Neural progenitor cell (in vitro differentiated cells): ENCODE measurements at regions not wholly inside any gene's neighbourhood (a gene's known extent, or its start where the extent isn't known, plus 50 kb on each side); places are given as distances from the start of the nearest gene placed in this dataset.

ENCODE experiments used
- DNase-seq: peaks from one replicate; pipeline ENCODE4 v3.0.0-alpha.2; 2016; ENCODE audit warnings: low spot score
- H2AFZ ChIP-seq: fragments of 200-600 bp; sonication (generic); replicated peaks from 2 replicates; pipeline ENCODE4 v1.6.1; 2016; ENCODE audit warnings: antibody characterized with exemption
- H3F3A ChIP-seq: fragments of 200-600 bp; sonication (generic); 2 replicates; pipeline ENCODE4 v1.6.1; 2016; ENCODE audit warnings: antibody characterized with exemption, low read depth
- H3K27ac ChIP-seq: fragments of 200-600 bp; sonication (generic); 2 replicates; pipeline ENCODE4 v1.5.1; 2016; ENCODE audit warnings: mild to moderate bottlenecking
- H3K27me3 ChIP-seq: fragments of 200-600 bp; sonication (generic); 2 replicates; pipeline ENCODE4 v1.6.1; 2016; ENCODE audit warnings: mild to moderate bottlenecking, moderate library complexity
- H3K36me3 ChIP-seq: fragments of 200-600 bp; sonication (generic); 2 replicates; pipeline ENCODE4 v1.5.1; 2016
- H3K4me1 ChIP-seq: fragments of 200-600 bp; sonication (generic); 2 replicates; pipeline ENCODE4 v1.6.1; 2016; ENCODE audit warnings: mixed run types
- H3K4me2 ChIP-seq: fragments of 200-600 bp; sonication (generic); 2 replicates; pipeline ENCODE4 v1.6.1; 2016
- H3K4me3 ChIP-seq: fragments of 200-600 bp; sonication (generic); 2 replicates; pipeline ENCODE4 v1.5.1; 2016
- H3K79me2 ChIP-seq: fragments of 200-600 bp; sonication (generic); 2 replicates; pipeline ENCODE4 v1.6.1; 2016; ENCODE audit warnings: low read depth
- H3K9ac ChIP-seq: fragments of 200-600 bp; sonication (generic); 2 replicates; pipeline ENCODE4 v1.6.1; 2016
- H3K9me3 ChIP-seq: fragments of 200-600 bp; sonication (generic); 2 replicates; pipeline ENCODE4 v1.5.1; 2016; ENCODE audit warnings: low read depth
- H4K20me1 ChIP-seq: fragments of 200-600 bp; sonication (generic); 2 replicates; pipeline ENCODE4 v1.6.1; 2016; ENCODE audit warnings: low read depth
- H3K27ac Mint-ChIP-seq: 3 replicates; pipeline ENCODE4 v1.8.0; 2021; ENCODE audit warnings: mixed read lengths
- H3K27me3 Mint-ChIP-seq: 2 replicates; pipeline ENCODE4 v1.8.0; 2022; ENCODE audit warnings: low read depth, mild to moderate bottlenecking, inconsistent platforms, moderate library complexity, mixed read lengths; ENCODE audit not compliant: insufficient read depth
- H3K36me3 Mint-ChIP-seq: 3 replicates; pipeline ENCODE4 v1.8.0; 2021; ENCODE audit warnings: mixed read lengths
- H3K4me1 Mint-ChIP-seq: 3 replicates; pipeline ENCODE4 v1.8.0; 2021; ENCODE audit warnings: mixed read lengths
- H3K4me3 Mint-ChIP-seq: 3 replicates; pipeline ENCODE4 v1.8.0; 2021; ENCODE audit warnings: mild to moderate bottlenecking, moderate library complexity, mixed read lengths
- H3K9me3 Mint-ChIP-seq: 3 replicates; pipeline ENCODE4 v1.8.0; 2020; ENCODE audit warnings: mixed read lengths
- EZH2 ChIP-seq: fragments of 200-600 bp; sonication (generic); IDR thresholded peaks from 2 replicates; pipeline ENCODE4 v1.6.1; 2017; ENCODE audit warnings: antibody characterized with exemption, mild to moderate bottlenecking, moderate library complexity
- EZH2phosphoT487 ChIP-seq: fragments of 200-600 bp; sonication (generic); IDR thresholded peaks from 2 replicates; pipeline ENCODE4 v1.6.1; 2017; ENCODE audit warnings: antibody characterized with exemption
- TF ChIP-seq, protein P1 (sequence below): fragments of 200-600 bp; sonication (generic); IDR thresholded peaks from 2 replicates; pipeline ENCODE4 v1.5.1; 2017; ENCODE audit warnings: antibody characterized with exemption, mild to moderate bottlenecking

DNA sequence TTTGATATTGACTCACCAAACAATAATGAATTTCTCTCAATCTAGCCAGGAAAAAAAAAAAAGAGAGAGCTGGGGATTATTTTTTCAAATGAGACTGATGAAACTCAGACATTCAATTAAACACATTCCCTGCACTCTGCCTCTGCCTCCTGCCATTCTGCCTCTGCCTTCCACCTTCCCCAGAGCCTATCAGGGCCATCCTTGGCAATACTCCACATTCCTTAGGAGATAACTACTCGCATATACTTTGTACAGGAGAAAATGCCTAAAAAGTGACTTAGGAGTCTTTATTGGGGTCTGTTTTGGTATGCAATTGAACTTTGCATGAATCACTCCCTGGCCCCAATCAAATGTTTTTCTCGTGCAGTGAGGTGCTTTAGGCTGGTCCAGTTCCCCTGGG lies 246.6 kb upstream of the PLET1 start:
- no peaks in the 10 kb centered on the region for H3F3A ChIP-seq
- H3K9me3 Mint-ChIP-seq = no peaks in the 10 kb centered on the region
- no peaks in the 10 kb centered on the region for H3K9me3 ChIP-seq
- no peaks in the 10 kb centered on the region for H3K4me1 ChIP-seq
- H3K9ac ChIP-seq = no peak overlapping the region
- H4K20me1 ChIP-seq = no peaks in the 10 kb centered on the region
- H3K4me2 ChIP-seq = no peak overlapping the region
- no peak overlapping the region for H3K27ac ChIP-seq
- no peak overlapping the region for H3K4me3 Mint-ChIP-seq
- H3K27me3 Mint-ChIP-seq = peaks cover 5% of the 10 kb centered on the region
- no peaks in the 10 kb centered on the region for H3K36me3 Mint-ChIP-seq
- no peaks in the 10 kb centered on the region for H3K79me2 ChIP-seq
- no peak overlapping the region for H3K27ac Mint-ChIP-seq
- H2AFZ ChIP-seq = no peak overlapping the region
- H3K27me3 ChIP-seq = no peaks in the 10 kb centered on the region
- no peaks in the 10 kb centered on the region for H3K36me3 ChIP-seq
- H3K4me3 ChIP-seq = no peak overlapping the region
- DNase-seq = peak; percentile 16
- peaks cover 3% of the 10 kb centered on the region for H3K4me1 Mint-ChIP-seq
- no peak for TF ChIP-seq EZH2phosphoT487
- TF ChIP-seq, protein P1, sequence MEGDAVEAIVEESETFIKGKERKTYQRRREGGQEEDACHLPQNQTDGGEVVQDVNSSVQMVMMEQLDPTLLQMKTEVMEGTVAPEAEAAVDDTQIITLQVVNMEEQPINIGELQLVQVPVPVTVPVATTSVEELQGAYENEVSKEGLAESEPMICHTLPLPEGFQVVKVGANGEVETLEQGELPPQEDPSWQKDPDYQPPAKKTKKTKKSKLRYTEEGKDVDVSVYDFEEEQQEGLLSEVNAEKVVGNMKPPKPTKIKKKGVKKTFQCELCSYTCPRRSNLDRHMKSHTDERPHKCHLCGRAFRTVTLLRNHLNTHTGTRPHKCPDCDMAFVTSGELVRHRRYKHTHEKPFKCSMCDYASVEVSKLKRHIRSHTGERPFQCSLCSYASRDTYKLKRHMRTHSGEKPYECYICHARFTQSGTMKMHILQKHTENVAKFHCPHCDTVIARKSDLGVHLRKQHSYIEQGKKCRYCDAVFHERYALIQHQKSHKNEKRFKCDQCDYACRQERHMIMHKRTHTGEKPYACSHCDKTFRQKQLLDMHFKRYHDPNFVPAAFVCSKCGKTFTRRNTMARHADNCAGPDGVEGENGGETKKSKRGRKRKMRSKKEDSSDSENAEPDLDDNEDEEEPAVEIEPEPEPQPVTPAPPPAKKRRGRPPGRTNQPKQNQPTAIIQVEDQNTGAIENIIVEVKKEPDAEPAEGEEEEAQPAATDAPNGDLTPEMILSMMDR = no peak
- TF ChIP-seq EZH2 = no peak

- Histone ChIP-seq H3K27me3 (no peaks in the 10 kb centered on the region), H3K79me2 (no peaks in the 10 kb centered on the region), H3K4me3 (no peak overlapping the region), H3K9me3 (no peaks in the 10 kb centered on the region), H3K9ac (no peak overlapping the region), H3F3A (no peaks in the 10 kb centered on the region), H4K20me1 (no peaks in the 10 kb centered on the region), H3K36me3 (no peaks in the 10 kb centered on the region), H2AFZ (no peak overlapping the region), H3K4me1 (no peaks in the 10 kb centered on the region), H3K4me2 (no peak overlapping the region), H3K27ac (no peak overlapping the region)
- Mint-ChIP-seq H3K4me3 (no peak overlapping the region), H3K9me3 (no peaks in the 10 kb centered on the region), H3K4me1 (peaks cover 12% of the 10 kb centered on the region), H3K27ac (no peak overlapping the region), H3K27me3 (peaks cover 5% of the 10 kb centered on the region), H3K36me3 (no peaks in the 10 kb centered on the region)
- TF ChIP-seq EZH2 (no peak), EZH2phosphoT487 (no peak)
- TF ChIP-seq, protein P1 = no peak
- DNase-seq = no peak
Measured at GRCh38 chr11:112508750-112509149, 248.1 kb upstream of the PLET1 start.

GRCh38 chr11:112509300-112509699 lies 248.6 kb upstream of the PLET1 start:
- Histone ChIP-seq H3K9ac (no peak overlapping the region), H4K20me1 (no peaks in the 10 kb centered on the region), H3K27ac (no peak overlapping the region), H3F3A (no peaks in the 10 kb centered on the region), H3K4me2 (no peak overlapping the region), H3K36me3 (no peaks in the 10 kb centered on the region), H3K4me1 (no peaks in the 10 kb centered on the region), H3K27me3 (no peaks in the 10 kb centered on the region), H2AFZ (no peak overlapping the region), H3K4me3 (no peak overlapping the region), H3K79me2 (no peaks in the 10 kb centered on the region), H3K9me3 (no peaks in the 10 kb centered on the region)
- Mint-ChIP-seq H3K9me3 (no peaks in the 10 kb centered on the region), H3K4me1 (peaks cover 17% of the 10 kb centered on the region), H3K27me3 (peaks cover 3% of the 10 kb centered on the region), H3K36me3 (no peaks in the 10 kb centered on the region), H3K4me3 (no peak overlapping the region), H3K27ac (no peak overlapping the region)
- TF ChIP-seq, protein P1 = no peak
- TF ChIP-seq EZH2phosphoT487 (no peak), EZH2 (no peak)
- DNase-seq = no peak

GRCh38 chr11:112511271-112511670 lies 250.6 kb upstream of the PLET1 start:
- H4K20me1 ChIP-seq = no peaks in the 10 kb centered on the region
- no peaks in the 10 kb centered on the region for H3F3A ChIP-seq
- TF ChIP-seq EZH2 (no peak), EZH2phosphoT487 (no peak)
- TF ChIP-seq, protein P1 = no peak
- Mint-ChIP-seq H3K36me3 (no peaks in the 10 kb centered on the region), H3K9me3 (no peaks in the 10 kb centered on the region), H3K27ac (peak overlapping the region; percentile 27), H3K4me3 (no peak overlapping the region), H3K4me1 (peaks cover 30% of the 10 kb centered on the region), H3K27me3 (peaks cover 3% of the 10 kb centered on the region)
- H3K9me3 ChIP-seq = no peaks in the 10 kb centered on the region
- no peak overlapping the region for H3K27ac ChIP-seq
- no peak overlapping the region for H3K4me2 ChIP-seq
- DNase-seq = no peak
- H3K36me3 ChIP-seq = no peaks in the 10 kb centered on the region
- no peak overlapping the region for H3K4me3 ChIP-seq
- H3K27me3 ChIP-seq = no peaks in the 10 kb centered on the region
- no peaks in the 10 kb centered on the region for H3K79me2 ChIP-seq
- H3K4me1 ChIP-seq = no peaks in the 10 kb centered on the region
- no peak overlapping the region for H2AFZ ChIP-seq
- no peak overlapping the region for H3K9ac ChIP-seq
